ENCODE measurements at regions not wholly inside any gene's neighbourhood (a gene's known extent, or its start where the extent isn't known, plus 50 kb on each side); places are given as distances from the start of the nearest gene placed in this dataset.

DNA sequence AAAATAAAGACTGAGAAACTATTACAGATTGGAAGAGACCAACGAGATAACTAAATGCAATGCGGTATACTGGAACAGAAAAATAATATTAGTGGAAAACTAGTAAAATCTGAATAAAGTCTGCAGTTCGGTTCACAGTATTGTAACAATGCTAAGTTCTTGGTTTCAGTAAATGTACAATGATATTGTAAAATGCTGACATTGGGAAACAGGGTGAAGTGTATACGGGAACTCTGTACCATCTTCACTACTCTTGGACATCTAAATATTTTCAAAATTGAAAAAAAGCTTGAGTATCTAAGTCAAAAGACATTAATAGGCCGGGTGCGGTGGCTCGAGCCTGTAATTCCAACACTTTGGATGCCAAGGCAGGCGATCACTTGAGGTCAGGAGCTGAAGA is 120.9 kb upstream of the KCNMB2 start:
- TF ChIP-seq, protein P1, sequence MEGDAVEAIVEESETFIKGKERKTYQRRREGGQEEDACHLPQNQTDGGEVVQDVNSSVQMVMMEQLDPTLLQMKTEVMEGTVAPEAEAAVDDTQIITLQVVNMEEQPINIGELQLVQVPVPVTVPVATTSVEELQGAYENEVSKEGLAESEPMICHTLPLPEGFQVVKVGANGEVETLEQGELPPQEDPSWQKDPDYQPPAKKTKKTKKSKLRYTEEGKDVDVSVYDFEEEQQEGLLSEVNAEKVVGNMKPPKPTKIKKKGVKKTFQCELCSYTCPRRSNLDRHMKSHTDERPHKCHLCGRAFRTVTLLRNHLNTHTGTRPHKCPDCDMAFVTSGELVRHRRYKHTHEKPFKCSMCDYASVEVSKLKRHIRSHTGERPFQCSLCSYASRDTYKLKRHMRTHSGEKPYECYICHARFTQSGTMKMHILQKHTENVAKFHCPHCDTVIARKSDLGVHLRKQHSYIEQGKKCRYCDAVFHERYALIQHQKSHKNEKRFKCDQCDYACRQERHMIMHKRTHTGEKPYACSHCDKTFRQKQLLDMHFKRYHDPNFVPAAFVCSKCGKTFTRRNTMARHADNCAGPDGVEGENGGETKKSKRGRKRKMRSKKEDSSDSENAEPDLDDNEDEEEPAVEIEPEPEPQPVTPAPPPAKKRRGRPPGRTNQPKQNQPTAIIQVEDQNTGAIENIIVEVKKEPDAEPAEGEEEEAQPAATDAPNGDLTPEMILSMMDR (IDR thresholded peaks at IDR 0.05; ENCODE audit: low read depth, low read length, missing control alignments) = no peak
- no peak for DNase-seq (ENCODE audit: extremely low read depth, low read depth)
- no peak overlapping the region for H3K4me3 ChIP-seq (replicated peaks; ENCODE audit: low read depth, low read length)

DNA sequence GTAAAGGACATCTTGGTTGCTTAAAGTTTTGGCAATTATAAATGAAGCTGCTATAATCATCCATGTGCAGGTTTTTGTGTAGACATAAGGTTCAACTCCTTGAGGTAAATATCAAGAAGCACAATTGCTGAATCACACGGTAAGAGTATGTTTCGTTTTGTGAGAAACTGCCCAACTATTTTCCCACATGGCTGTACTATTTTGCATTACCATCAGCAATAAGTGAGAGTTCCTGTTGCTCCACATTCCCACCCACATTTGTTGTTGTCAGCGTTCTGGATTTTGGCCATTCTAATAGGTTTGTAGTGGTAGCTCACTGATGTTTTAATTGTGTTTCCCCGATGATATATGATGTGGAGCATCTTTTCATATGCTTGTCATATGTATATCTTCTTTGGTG is 118.5 kb upstream of the KCNMB2 start:
- no peak for DNase-seq (ENCODE audit: extremely low read depth, low read depth)
- TF ChIP-seq, protein P1 (IDR thresholded peaks at IDR 0.05; ENCODE audit: low read depth, low read length, missing control alignments) = no peak
- H3K4me3 ChIP-seq (replicated peaks; ENCODE audit: low read depth, low read length) = no peak overlapping the region

DNA sequence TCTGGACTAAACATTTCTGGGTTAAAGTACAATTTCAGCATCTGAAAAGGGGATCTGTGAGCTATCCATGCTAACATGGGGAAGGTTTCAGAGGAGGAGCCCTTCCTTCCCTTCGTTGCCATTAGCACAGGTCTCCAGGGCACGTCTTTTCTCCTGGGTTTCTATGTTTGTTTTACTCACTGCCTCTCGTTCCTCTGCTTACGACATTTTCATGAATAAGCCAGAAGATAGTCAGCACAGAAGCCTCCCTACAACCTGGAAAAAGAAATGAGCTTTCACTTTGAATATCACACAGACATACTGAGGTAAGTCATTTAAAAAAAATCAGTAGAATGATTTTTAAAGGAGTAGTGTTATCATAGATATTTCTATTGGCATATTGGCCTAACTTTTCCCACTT is 117.2 kb upstream of the KCNMB2 start:
- no peak for DNase-seq (ENCODE audit: extremely low read depth, low read depth)
- H3K4me3 ChIP-seq (replicated peaks; ENCODE audit: low read depth, low read length) = no peak overlapping the region
- TF ChIP-seq, protein P1 (IDR thresholded peaks at IDR 0.05; ENCODE audit: low read depth, low read length, missing control alignments) = no peak

DNA sequence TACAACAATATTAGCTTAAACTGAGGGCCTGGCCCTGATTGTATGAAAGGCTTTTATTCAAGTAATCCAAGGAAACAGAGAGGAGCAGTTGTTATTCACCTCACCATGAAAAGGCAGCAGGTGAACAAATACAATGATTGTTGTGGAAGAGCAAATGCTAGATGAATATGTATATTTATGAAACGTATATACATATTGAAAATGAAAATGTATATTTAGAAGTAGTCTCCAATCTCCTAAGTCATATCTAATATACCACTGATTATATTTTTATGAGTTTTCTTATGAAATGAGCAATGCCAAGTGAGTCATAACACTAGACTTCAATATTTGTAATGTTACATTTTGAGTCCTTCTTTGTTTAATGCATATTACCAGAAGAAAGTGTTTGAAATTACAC is 116.2 kb upstream of the KCNMB2 start:
- TF ChIP-seq, protein P1 (IDR thresholded peaks at IDR 0.05; ENCODE audit: low read depth, low read length, missing control alignments) = no peak
- DNase-seq (ENCODE audit: extremely low read depth, low read depth) = no peak
- no peak overlapping the region for H3K4me3 ChIP-seq (replicated peaks; ENCODE audit: low read depth, low read length)

DNA sequence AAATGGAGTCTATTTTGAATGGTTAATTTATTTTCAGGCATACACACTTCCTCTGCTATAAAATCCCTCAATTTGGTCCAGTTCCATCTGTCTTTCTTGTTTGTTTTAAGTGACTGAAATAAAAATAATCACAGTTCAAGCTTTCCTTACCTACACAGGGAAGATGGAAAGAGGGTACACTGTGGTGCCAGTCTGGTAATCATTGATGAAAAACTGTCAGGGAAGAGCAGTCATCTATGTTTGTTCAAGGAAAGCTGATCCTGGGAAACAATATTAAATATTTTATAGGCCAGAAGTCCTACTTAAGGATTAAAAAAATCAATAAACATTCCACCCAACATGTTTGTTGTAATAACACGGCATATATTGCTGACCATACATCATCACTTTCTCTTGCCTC is 115.2 kb upstream of the KCNMB2 start:
- TF ChIP-seq, protein P1 (IDR thresholded peaks at IDR 0.05; ENCODE audit: low read depth, low read length, missing control alignments) = no peak
- H3K4me3 ChIP-seq (replicated peaks; ENCODE audit: low read depth, low read length) = no peak overlapping the region
- DNase-seq (ENCODE audit: extremely low read depth, low read depth) = no peak

DNA sequence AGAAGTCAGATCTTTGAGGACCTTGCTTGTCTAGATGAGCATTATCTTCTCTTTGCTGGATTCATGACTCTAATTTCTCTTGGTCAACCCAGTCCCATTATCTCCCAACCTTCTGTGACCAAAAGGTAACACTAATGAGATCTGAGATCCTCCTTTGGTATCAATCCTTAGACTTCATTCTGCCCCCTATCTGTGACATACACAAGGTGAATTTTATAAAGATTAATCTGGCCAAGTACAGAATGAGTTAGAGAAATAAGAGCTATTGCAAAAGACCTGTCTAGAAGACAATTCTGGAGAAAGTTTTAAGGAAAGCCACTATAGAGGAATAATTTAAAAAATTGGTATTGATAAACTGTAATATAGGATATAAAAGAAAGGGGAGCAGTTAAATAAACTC is 113.8 kb upstream of the KCNMB2 start:
- DNase-seq (ENCODE audit: extremely low read depth, low read depth) = no peak
- no peak overlapping the region for H3K4me3 ChIP-seq (replicated peaks; ENCODE audit: low read depth, low read length)
- TF ChIP-seq, protein P1 (IDR thresholded peaks at IDR 0.05; ENCODE audit: low read depth, low read length, missing control alignments) = peak; percentile 10

DNA sequence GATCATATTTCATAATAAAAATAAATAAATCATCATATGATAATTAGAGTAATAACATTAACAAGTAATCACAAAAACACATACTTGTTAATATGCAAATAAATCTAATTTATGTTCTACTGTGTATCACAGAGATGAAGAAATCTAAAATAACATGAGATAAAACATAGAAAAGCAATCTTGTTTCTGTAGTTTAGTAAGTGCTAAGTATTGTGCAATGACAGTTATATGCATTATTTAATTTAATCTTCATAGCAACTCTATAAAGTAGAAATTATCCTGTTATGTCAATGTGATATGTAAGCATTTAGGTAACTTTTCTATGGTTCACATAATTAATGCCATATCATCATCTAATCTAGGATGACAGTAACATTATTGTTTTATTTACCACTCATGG is 108.2 kb upstream of the KCNMB2 start:
- H3K4me3 ChIP-seq (replicated peaks; ENCODE audit: low read depth, low read length) = no peak overlapping the region
- DNase-seq (ENCODE audit: extremely low read depth, low read depth) = no peak
- TF ChIP-seq, protein P1 (IDR thresholded peaks at IDR 0.05; ENCODE audit: low read depth, low read length, missing control alignments) = no peak

All from HFF-Myc (cell line).